H9 (cell line): ENCODE measurements at regions not wholly inside any gene's neighbourhood (a gene's known extent, or its start where the extent isn't known, plus 50 kb on each side); places are given as distances from the start of the nearest gene placed in this dataset.

Source experiments
- DNase-seq: peaks from one replicate; pipeline ENCODE4 v3.0.0-alpha.2; 2017
- H2AFZ ChIP-seq: one replicate; pipeline ENCODE4 v1.6.1; 2013; ENCODE audit warnings: mild to moderate bottlenecking, low read length, control low read depth, moderate library complexity
- H2AK5ac ChIP-seq: 2 replicates; pipeline ENCODE4 v1.6.1; 2013; ENCODE audit warnings: low read length, control low read depth, mixed read lengths; ENCODE audit not compliant: insufficient read length
- H2BK120ac ChIP-seq: one replicate; pipeline ENCODE4 v1.6.1; 2013; ENCODE audit warnings: low read depth, mild to moderate bottlenecking, low read length, control low read depth, inconsistent platforms; ENCODE audit not compliant: poor library complexity, severe bottlenecking
- H2BK12ac ChIP-seq: 2 replicates; pipeline ENCODE4 v1.6.1; 2013; ENCODE audit warnings: low read length, control low read depth, mixed read lengths, low read depth; ENCODE audit not compliant: insufficient read length
- H2BK15ac ChIP-seq: 2 replicates; pipeline ENCODE4 v1.6.1; 2013; ENCODE audit warnings: low read depth, low read length, control low read depth
- H2BK20ac ChIP-seq: one replicate; pipeline ENCODE4 v1.6.1; 2013; ENCODE audit warnings: low read depth, mild to moderate bottlenecking, low read length, control low read depth, inconsistent platforms; ENCODE audit not compliant: poor library complexity, severe bottlenecking
- H2BK5ac ChIP-seq: 2 replicates; pipeline ENCODE4 v1.6.1; 2013; ENCODE audit warnings: low read length, control low read depth, mixed read lengths; ENCODE audit not compliant: insufficient read length
- H3K14ac ChIP-seq: 2 replicates; pipeline ENCODE4 v1.6.1; 2013; ENCODE audit warnings: low read length, control low read depth; ENCODE audit not compliant: insufficient read depth
- H3K18ac ChIP-seq: 2 replicates; pipeline ENCODE4 v1.6.1; 2013; ENCODE audit warnings: low read depth, mild to moderate bottlenecking, mixed read lengths, low read length, control low read depth; ENCODE audit not compliant: insufficient read length
- H3K23ac ChIP-seq: 2 replicates; pipeline ENCODE4 v1.6.1; 2013; ENCODE audit warnings: low read length, control low read depth, mixed read lengths, low read depth; ENCODE audit not compliant: insufficient read length
- H3K23me2 ChIP-seq: 2 replicates; pipeline ENCODE4 v1.6.1; 2013; ENCODE audit warnings: low read depth, mild to moderate bottlenecking, mixed read lengths, low read length, control low read depth; ENCODE audit not compliant: insufficient read length, poor library complexity, severe bottlenecking
- H3K27ac ChIP-seq: 2 replicates; pipeline ENCODE4 v1.5.1; 2013; ENCODE audit warnings: low read length, control low read depth, mixed read lengths, low read depth; ENCODE audit not compliant: insufficient read length
- H3K27me3 ChIP-seq: 2 replicates; pipeline ENCODE4 v1.6.1; 2013; ENCODE audit warnings: low read length, control low read depth, inconsistent platforms; ENCODE audit not compliant: insufficient read depth
- H3K4ac ChIP-seq: 2 replicates; pipeline ENCODE4 v1.6.1; 2013; ENCODE audit warnings: low read depth, mild to moderate bottlenecking, control low read depth, inconsistent platforms, low read length, moderate library complexity
- H3K4me1 ChIP-seq: 2 replicates; pipeline ENCODE4 v1.6.1; 2013; ENCODE audit warnings: low read length, control low read depth, inconsistent platforms; ENCODE audit not compliant: insufficient read depth
- H3K4me2 ChIP-seq: 2 replicates; pipeline ENCODE4 v1.6.1; 2013; ENCODE audit warnings: low read length, control low read depth, mixed read lengths; ENCODE audit not compliant: insufficient read length, insufficient read depth
- H3K56ac ChIP-seq: 2 replicates; pipeline ENCODE4 v1.6.1; 2013; ENCODE audit warnings: low read depth, mild to moderate bottlenecking, mixed read lengths, low read length, control low read depth; ENCODE audit not compliant: insufficient read length
- H3K79me1 ChIP-seq: 2 replicates; pipeline ENCODE4 v1.6.1; 2013; ENCODE audit warnings: low read depth, mild to moderate bottlenecking, moderate library complexity, low read length, control low read depth, inconsistent platforms; ENCODE audit not compliant: insufficient read depth, poor library complexity, severe bottlenecking
- H3K79me2 ChIP-seq: 2 replicates; pipeline ENCODE4 v1.6.1; 2013; ENCODE audit warnings: low read length, control low read depth, inconsistent platforms; ENCODE audit not compliant: insufficient read depth
- H3K9ac ChIP-seq: 2 replicates; pipeline ENCODE4 v1.6.1; 2013; ENCODE audit warnings: low read length, control low read depth, mixed read lengths; ENCODE audit not compliant: insufficient read length; ENCODE audit errors: extremely low read depth
- H3K9me3 ChIP-seq: one replicate; pipeline ENCODE4 v1.6.1; 2013; ENCODE audit warnings: low read depth, low read length, inconsistent platforms; ENCODE audit not compliant: control insufficient read depth
- H3T11ph ChIP-seq: one replicate; pipeline ENCODE4 v1.6.1; 2013; ENCODE audit warnings: mild to moderate bottlenecking, low read length, control low read depth, inconsistent platforms
- H4K20me1 ChIP-seq: one replicate; pipeline ENCODE4 v1.6.1; 2013; ENCODE audit not compliant: control insufficient read depth, insufficient read length, insufficient read depth
- H4K5ac ChIP-seq: 2 replicates; pipeline ENCODE4 v1.6.1; 2013; ENCODE audit warnings: low read depth, mild to moderate bottlenecking, mixed read lengths, low read length, control low read depth; ENCODE audit not compliant: insufficient read length
- H4K8ac ChIP-seq: replicated peaks from 2 replicates; pipeline ENCODE4 v1.6.1; 2013; ENCODE audit warnings: low read length, control low read depth, mixed read lengths, low read depth; ENCODE audit not compliant: insufficient read length
- H4K91ac ChIP-seq: 2 replicates; pipeline ENCODE4 v1.6.1; 2013; ENCODE audit warnings: low read depth, mild to moderate bottlenecking, moderate library complexity, mixed read lengths, low read length, control low read depth; ENCODE audit not compliant: insufficient read length
- H3K27ac Mint-ChIP-seq, 3 experiments: 2 replicates in 2 of 3; 3 replicates in 1 of 3; pipeline ENCODE4 v1.8.0; 2020 to 2021; ENCODE audit warnings: mixed read lengths in 3 of 3, mild to moderate bottlenecking in 1 of 3, moderate library complexity in 1 of 3
- H3K27me3 Mint-ChIP-seq: 2 replicates; pipeline ENCODE4 v1.8.0; 2021; ENCODE audit warnings: low read depth, mild to moderate bottlenecking, moderate library complexity, mixed read lengths
- H3K36me3 Mint-ChIP-seq, 3 experiments: 2 replicates in 2 of 3; 3 replicates in 1 of 3; pipeline ENCODE4 v1.8.0; 2020 to 2021; ENCODE audit warnings: low read depth in 3 of 3, mixed read lengths in 3 of 3; ENCODE audit not compliant: insufficient read depth in 1 of 3
- H3K4me1 Mint-ChIP-seq, 2 experiments: 2 replicates each; pipeline ENCODE4 v1.8.0; 2020; ENCODE audit warnings: mixed read lengths in 2 of 2
- H3K4me3 Mint-ChIP-seq, 2 experiments: 2 replicates in 1 of 2; 3 replicates in 1 of 2; pipeline ENCODE4 v1.8.0; 2020 to 2021; ENCODE audit warnings: mild to moderate bottlenecking in 2 of 2, mixed read lengths in 2 of 2, moderate library complexity in 1 of 2
- H3K9me3 Mint-ChIP-seq, 2 experiments: 2 replicates in 1 of 2; 3 replicates in 1 of 2; pipeline ENCODE4 v1.8.0; 2020; ENCODE audit warnings: mild to moderate bottlenecking in 2 of 2, mixed read lengths in 2 of 2, moderate library complexity in 1 of 2
- TF ChIP-seq, protein P1 (sequence below): fragments of 200-600 bp; sonication (generic); conservative IDR thresholded peaks from 3 replicates; pipeline ENCODE4 v1.8.0; 2021; ENCODE audit warnings: antibody characterized with exemption, mild to moderate bottlenecking

DNA sequence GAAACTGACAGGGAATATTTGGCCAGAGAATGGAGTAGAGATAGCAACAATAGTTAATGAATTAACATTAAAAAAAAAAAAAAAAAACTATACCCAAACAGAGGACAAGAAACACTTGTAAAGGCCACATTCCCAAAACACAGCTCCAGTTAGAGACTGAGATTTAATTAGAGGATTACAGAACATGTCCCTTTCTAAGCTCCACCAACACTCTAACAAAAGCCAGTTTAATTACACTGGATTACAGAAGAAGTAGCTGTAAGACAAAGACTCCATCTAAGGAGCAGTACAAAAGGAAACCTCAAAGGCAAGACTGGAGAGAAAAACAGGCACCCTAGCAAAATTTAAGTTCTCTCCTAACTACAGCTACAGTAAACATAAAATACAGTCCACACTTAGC lies 1247.7 kb upstream of the AGA start:
- Mint-ChIP-seq H3K36me3 (no peaks in the 10 kb centered on the region), H3K27ac (peak overlapping the region in 1 of 3 experiments; percentile 19; a peak in 1 of 7 replicates), H3K4me1 (peaks cover 7 to 8% of the 10 kb centered on the region in 2 experiments), H3K27me3 (no peaks in the 10 kb centered on the region), H3K9me3 (no peaks in the 10 kb centered on the region; a peak in 1 of 5 replicates), H3K4me3 (no peak overlapping the region)
- no peak overlapping the region for H2AFZ ChIP-seq
- H2BK15ac ChIP-seq, result no peak overlapping the region
- H3K4me2 ChIP-seq, result no peak overlapping the region
- H3K23ac ChIP-seq, result no peak overlapping the region
- no peak overlapping the region for H3K9ac ChIP-seq
- no peaks in the 10 kb centered on the region for H3K23me2 ChIP-seq
- TF ChIP-seq, protein P1, sequence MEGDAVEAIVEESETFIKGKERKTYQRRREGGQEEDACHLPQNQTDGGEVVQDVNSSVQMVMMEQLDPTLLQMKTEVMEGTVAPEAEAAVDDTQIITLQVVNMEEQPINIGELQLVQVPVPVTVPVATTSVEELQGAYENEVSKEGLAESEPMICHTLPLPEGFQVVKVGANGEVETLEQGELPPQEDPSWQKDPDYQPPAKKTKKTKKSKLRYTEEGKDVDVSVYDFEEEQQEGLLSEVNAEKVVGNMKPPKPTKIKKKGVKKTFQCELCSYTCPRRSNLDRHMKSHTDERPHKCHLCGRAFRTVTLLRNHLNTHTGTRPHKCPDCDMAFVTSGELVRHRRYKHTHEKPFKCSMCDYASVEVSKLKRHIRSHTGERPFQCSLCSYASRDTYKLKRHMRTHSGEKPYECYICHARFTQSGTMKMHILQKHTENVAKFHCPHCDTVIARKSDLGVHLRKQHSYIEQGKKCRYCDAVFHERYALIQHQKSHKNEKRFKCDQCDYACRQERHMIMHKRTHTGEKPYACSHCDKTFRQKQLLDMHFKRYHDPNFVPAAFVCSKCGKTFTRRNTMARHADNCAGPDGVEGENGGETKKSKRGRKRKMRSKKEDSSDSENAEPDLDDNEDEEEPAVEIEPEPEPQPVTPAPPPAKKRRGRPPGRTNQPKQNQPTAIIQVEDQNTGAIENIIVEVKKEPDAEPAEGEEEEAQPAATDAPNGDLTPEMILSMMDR, result no peak
- no peak overlapping the region for H2BK120ac ChIP-seq
- no peak overlapping the region for H3K4ac ChIP-seq
- no peak for DNase-seq
- H2BK12ac ChIP-seq, result no peak overlapping the region
- H3K14ac ChIP-seq, result no peak overlapping the region
- no peaks in the 10 kb centered on the region for H3K79me2 ChIP-seq
- H3K27ac ChIP-seq, result no peak overlapping the region
- no peaks in the 10 kb centered on the region; the same call in 1 of the 2 replicates for H3K27me3 ChIP-seq
- no peak overlapping the region for H3K56ac ChIP-seq
- H4K5ac ChIP-seq, result no peak overlapping the region
- H2AK5ac ChIP-seq, result no peak overlapping the region
- no peaks in the 10 kb centered on the region for H4K20me1 ChIP-seq
- no peaks in the 10 kb centered on the region for H3K4me1 ChIP-seq
- H3K9me3 ChIP-seq, result no peaks in the 10 kb centered on the region
- no peak overlapping the region for H4K91ac ChIP-seq
- H2BK20ac ChIP-seq, result no peak overlapping the region
- no peak overlapping the region for H3K18ac ChIP-seq
- H3K79me1 ChIP-seq, result no peaks in the 10 kb centered on the region
- no peak overlapping the region for H4K8ac ChIP-seq
- no peak overlapping the region for H2BK5ac ChIP-seq
- H3T11ph ChIP-seq, result no peak overlapping the region
